OCI-LY3 (cell line): ENCODE measurements at regions not wholly inside any gene's neighbourhood (a gene's known extent, or its start where the extent isn't known, plus 50 kb on each side); places are given as distances from the start of the nearest gene placed in this dataset.

Experiments used
- H2AFZ ChIP-seq: fragments of 200-600, 300-600 bp; shearing (Covaris generic); 2 replicates; pipeline ENCODE4 v1.6.0; 2014; ENCODE audit warnings: antibody characterized with exemption, low read depth, low read length
- H3K27ac ChIP-seq: fragments of 200-600, 300-600 bp; sonication (generic); 2 replicates; pipeline ENCODE4 v1.5.1; 2014; ENCODE audit warnings: mild to moderate bottlenecking, low read length, moderate library complexity, mixed read lengths
- H3K27me3 ChIP-seq: fragments of 200-600, 300-600 bp; sonication (generic); 2 replicates; pipeline ENCODE4 v1.6.1; 2014; ENCODE audit warnings: low read depth, low read length, mixed read lengths
- H3K36me3 ChIP-seq: fragments of 200-600, 300-600 bp; sonication (generic); replicated peaks from 2 replicates; pipeline ENCODE3; 2014; ENCODE audit warnings: low read depth, low read length, mixed read lengths
- H3K4me1 ChIP-seq: fragments of 300-600, 200-600 bp; sonication (generic); 2 replicates; pipeline ENCODE4 v1.6.1; 2014; ENCODE audit warnings: low read length, mixed read lengths
- H3K4me2 ChIP-seq: fragments of 200-600, 300-600 bp; sonication (generic); 2 replicates; pipeline ENCODE4 v1.6.1; 2014; ENCODE audit warnings: low read length, mixed read lengths
- H3K4me3 ChIP-seq: fragments of 300-600, 200-600 bp; sonication (generic); 2 replicates; pipeline ENCODE4 v1.5.1; 2014; ENCODE audit warnings: antibody characterized with exemption, mild to moderate bottlenecking, low read length, moderate library complexity
- H3K79me2 ChIP-seq: fragments of 300-600, 200-600 bp; shearing (Covaris generic); 2 replicates; pipeline ENCODE4 v1.6.1; 2014; ENCODE audit warnings: mild to moderate bottlenecking, low read length, mixed read lengths
- H3K9ac ChIP-seq: fragments of 300-600, 200-600 bp; shearing (Covaris generic); 2 replicates; pipeline ENCODE4 v1.6.0; 2014; ENCODE audit warnings: mild to moderate bottlenecking, low read length, moderate library complexity
- H3K9me3 ChIP-seq: fragments of 200-600, 300-600 bp; shearing (Covaris generic); 2 replicates; pipeline ENCODE4 v1.6.1; 2014; ENCODE audit warnings: low read length, mixed read lengths; ENCODE audit not compliant: insufficient read depth
- H4K20me1 ChIP-seq: fragments of 200-600, 300-600 bp; sonication (generic); 2 replicates; pipeline ENCODE4 v1.6.1; 2016; ENCODE audit warnings: low read length, mixed read lengths; ENCODE audit not compliant: insufficient read depth
- CTCF ChIP-seq: fragments of 200-600, 300-600 bp; sonication (generic); IDR thresholded peaks from 2 replicates; pipeline ENCODE4 v1.5.1; 2014; ENCODE audit warnings: antibody characterized with exemption, low read length, low read depth
- EZH2phosphoT487 ChIP-seq: fragments of 200-600 bp; shearing (Covaris generic); IDR thresholded peaks from 2 replicates; pipeline ENCODE4 v1.6.1; 2018; ENCODE audit warnings: antibody characterized with exemption, mixed run types, low read depth

- H3K4me1 ChIP-seq, result no peaks in the 10 kb centered on the region
- H3K9me3 ChIP-seq, result no peaks in the 10 kb centered on the region
- H4K20me1 ChIP-seq, result no peaks in the 10 kb centered on the region
- no peak overlapping the region for H3K4me3 ChIP-seq
- H3K27me3 ChIP-seq, result no peaks in the 10 kb centered on the region
- H3K79me2 ChIP-seq, result no peaks in the 10 kb centered on the region
- H3K4me2 ChIP-seq, result no peak overlapping the region
- no peak overlapping the region for H3K9ac ChIP-seq
- no peak for TF ChIP-seq CTCF
- no peak for TF ChIP-seq EZH2phosphoT487
- H3K36me3 ChIP-seq, result no peaks in the 10 kb centered on the region
- H2AFZ ChIP-seq, result no peak overlapping the region
- H3K27ac ChIP-seq, result no peak overlapping the region
These were observed 444.2 kb upstream of the PABPC4L start for GRCh38 chr4:134645778-134646177.

- Histone ChIP-seq H2AFZ (no peak overlapping the region), H3K79me2 (no peaks in the 10 kb centered on the region), H3K4me3 (no peak overlapping the region), H3K27me3 (no peaks in the 10 kb centered on the region), H3K4me2 (no peak overlapping the region), H3K9me3 (no peaks in the 10 kb centered on the region), H3K36me3 (no peaks in the 10 kb centered on the region), H4K20me1 (no peaks in the 10 kb centered on the region), H3K9ac (no peak overlapping the region), H3K27ac (no peak overlapping the region), H3K4me1 (peaks cover 19% of the 10 kb centered on the region)
- TF ChIP-seq CTCF (no peak), EZH2phosphoT487 (no peak)
These were observed 434.9 kb upstream of the PABPC4L start for GRCh38 chr4:134636338-134637051.

- H3K9me3 ChIP-seq, result no peaks in the 10 kb centered on the region
- no peaks in the 10 kb centered on the region for H3K36me3 ChIP-seq
- H3K27me3 ChIP-seq, result no peaks in the 10 kb centered on the region
- H3K4me2 ChIP-seq, result no peak overlapping the region
- no peaks in the 10 kb centered on the region for H3K79me2 ChIP-seq
- H3K4me3 ChIP-seq, result no peak overlapping the region
- 0 out of 2 replicates have a peak overlapping the region, but pooled peaks have one; percentile 21 for H2AFZ ChIP-seq
- H4K20me1 ChIP-seq, result no peaks in the 10 kb centered on the region
- no peak overlapping the region for H3K27ac ChIP-seq
- H3K9ac ChIP-seq, result no peak overlapping the region
- peaks cover 19% of the 10 kb centered on the region for H3K4me1 ChIP-seq
- TF ChIP-seq EZH2phosphoT487 (no peak), CTCF (no peak)
These were observed 432.7 kb upstream of the PABPC4L start for GRCh38 chr4:134634301-134634700.

GRCh38 chr4:134632056-134632455 lies 430.5 kb upstream of the PABPC4L start:
- Histone ChIP-seq H3K4me1 (peaks cover 6% of the 10 kb centered on the region), H2AFZ (no peak overlapping the region)

More at GRCh38 chr4:134632056-134632455, 430.5 kb upstream of the PABPC4L start:
- Histone ChIP-seq H3K4me3 (no peak overlapping the region), H3K27me3 (no peaks in the 10 kb centered on the region), H3K79me2 (no peaks in the 10 kb centered on the region), H3K27ac (no peak overlapping the region), H3K9me3 (no peaks in the 10 kb centered on the region), H4K20me1 (no peaks in the 10 kb centered on the region), H3K36me3 (no peaks in the 10 kb centered on the region), H3K4me2 (no peak overlapping the region), H3K9ac (no peak overlapping the region)
- TF ChIP-seq CTCF (no peak), EZH2phosphoT487 (no peak)
